HCT116 (cell line): ENCODE measurements at regions not wholly inside any gene's neighbourhood (a gene's known extent, or its start where the extent isn't known, plus 50 kb on each side); places are given as distances from the start of the nearest gene placed in this dataset.

Experiments used
- ATAC-seq: fragments of 200-7000 bp; cut with Tn5 transposase; 2 replicates; pipeline ENCODE4 v1.9.1; 2020; ENCODE audit warnings: mild to moderate bottlenecking, moderate library complexity
- BruUV-seq: library from RNA; stranded (reverse); fragments of 400-500 nt; replicated peaks from 2 replicates; lab custom pipeline; 2021; lab: Mats Ljungman, UMichigan
- CTCF ChIA-PET: fragments of 300-600 bp; sonication (Branson Sonifier 250); formaldehyde crosslinking; loops from one replicate; lab custom pipeline; 2021; ENCODE audit warnings: antibody characterized with exemption; lab: Charles Lee
- POLR2A ChIA-PET: fragments of 300-600, 350-600 bp; sonication (Branson Sonifier 250); formaldehyde crosslinking; loops from one replicate; lab custom pipeline; 2021; ENCODE audit warnings: antibody characterized with exemption; lab: Charles Lee
- RAD21 ChIA-PET, 2 experiments: fragments of 300-600 bp; sonication (Branson Sonifier 250); formaldehyde crosslinking; loops; one replicate each; lab custom pipeline; 2023; ENCODE audit warnings: low total read pairs in 2 of 2; ENCODE audit not compliant: uncharacterized antibody in 2 of 2, unreplicated experiment in 2 of 2, low non-redundant PET in 1 of 2; lab: Charles Lee
- DNase-seq: peaks from one replicate; pipeline ENCODE4 v3.0.0-alpha.2; 2010; ENCODE audit warnings: low read depth, low spot score
- H2AFZ ChIP-seq: fragments of 200-600 bp; shearing (Covaris generic), sonication (generic); 2 replicates; pipeline ENCODE4 v1.6.1; 2017; ENCODE audit warnings: low read depth, mixed run types, mixed read lengths, antibody characterized with exemption, low read length; ENCODE audit not compliant: poor library complexity, severe bottlenecking
- H3K27ac ChIP-seq: 2 replicates; pipeline ENCODE4 v1.5.1; 2012; ENCODE audit warnings: low read depth, low read length
- H3K27me3 ChIP-seq: fragments of 200-600 bp; sonication (generic); 2 replicates; pipeline ENCODE4 v1.6.1; 2016; ENCODE audit warnings: mixed run types, low read length, mixed read lengths; ENCODE audit not compliant: insufficient read depth
- H3K36me3 ChIP-seq, 2 experiments: fragments of 200-500 bp in 1 of 2; fragments of 200-600 bp in 1 of 2; sonication (Bioruptor generic) in 1 of 2; sonication (generic) in 1 of 2; 2 replicates each; pipeline versions ENCODE4 v1.5.1 to v1.6.1; 2014 to 2016; ENCODE audit warnings: low read length in 2 of 2, inconsistent platforms in 1 of 2, mixed read lengths in 1 of 2, mixed run types in 1 of 2; ENCODE audit not compliant: insufficient read depth in 2 of 2, control insufficient read depth in 1 of 2
- H3K4me1 ChIP-seq, 2 experiments: fragments of 200-600 bp in 1 of 2; sonication (generic) in 1 of 2; 2 replicates each; pipeline versions ENCODE4 v1.5.1 to v1.6.1; 2012 to 2017; ENCODE audit warnings: low read length in 2 of 2, inconsistent platforms in 1 of 2, mild to moderate bottlenecking in 1 of 2, mixed read lengths in 1 of 2, mixed run types in 1 of 2, moderate library complexity in 1 of 2; ENCODE audit not compliant: insufficient read depth in 2 of 2, control insufficient read depth in 1 of 2
- H3K4me2 ChIP-seq: fragments of 200-600 bp; sonication (generic); 2 replicates; pipeline ENCODE4 v1.6.1; 2017; ENCODE audit warnings: mixed run types, low read length, mixed read lengths
- H3K4me3 ChIP-seq, 2 experiments: fragments of 200-600 bp in 1 of 2; sonication (generic) in 1 of 2; replicated peaks in 1 of 2; 2 replicates each; pipeline ENCODE4 v1.5.1; 2011 to 2016; ENCODE audit warnings: low read length in 2 of 2, control low read depth in 1 of 2, low read depth in 1 of 2, mild to moderate bottlenecking in 1 of 2, mixed read lengths in 1 of 2, mixed run types in 1 of 2
- H3K79me2 ChIP-seq: fragments of 200-600 bp; sonication (generic); 2 replicates; pipeline ENCODE4 v1.6.1; 2017; ENCODE audit warnings: mild to moderate bottlenecking, mixed run types, low read length, moderate library complexity, mixed read lengths; ENCODE audit not compliant: insufficient read depth
- H3K9ac ChIP-seq: fragments of 200-600 bp; sonication (generic); 2 replicates; pipeline ENCODE4 v1.6.1; 2016; ENCODE audit warnings: low read length, mixed read lengths
- H3K9me2 ChIP-seq: fragments of 200-600 bp; sonication (generic), shearing (Covaris generic); 2 replicates; pipeline ENCODE4 v1.6.1; 2017; ENCODE audit warnings: mixed run types, mild to moderate bottlenecking, moderate library complexity; ENCODE audit not compliant: insufficient read depth
- H3K9me3 ChIP-seq, 2 experiments: fragments of 200-500 bp in 1 of 2; fragments of 200-600 bp in 1 of 2; sonication (Bioruptor generic) in 1 of 2; sonication (generic) in 1 of 2; 2 replicates each; pipeline ENCODE4 v1.6.1; 2014 to 2017; ENCODE audit warnings: low read length in 2 of 2, mixed read lengths in 2 of 2, inconsistent platforms in 1 of 2, low read depth in 1 of 2, mild to moderate bottlenecking in 1 of 2, mixed run types in 1 of 2, moderate library complexity in 1 of 2; ENCODE audit not compliant: control insufficient read depth in 1 of 2, insufficient read depth in 1 of 2
- H4K20me1 ChIP-seq: fragments of 200-600 bp; sonication (generic), shearing (Covaris generic); 2 replicates; pipeline ENCODE4 v1.6.1; 2017; ENCODE audit warnings: mixed run types, mild to moderate bottlenecking, moderate library complexity; ENCODE audit not compliant: insufficient read depth
- CEBPB ChIP-seq: IDR thresholded peaks from 2 replicates; pipeline ENCODE4 v1.6.1; 2012; ENCODE audit warnings: low read depth
- EGR1 ChIP-seq: IDR thresholded peaks from 2 replicates; pipeline ENCODE4 v1.6.1; 2012; ENCODE audit warnings: low read depth
- ELF1 ChIP-seq: IDR thresholded peaks from 2 replicates; pipeline ENCODE4 v1.6.1; 2012; ENCODE audit warnings: low read depth, borderline replicate concordance
- EZH2 ChIP-seq: fragments of 200-600 bp; sonication (generic); IDR thresholded peaks from 2 replicates; pipeline ENCODE4 v1.6.1; 2017; ENCODE audit warnings: antibody characterized with exemption, mixed run types
- EZH2phosphoT487 ChIP-seq: fragments of 200-600 bp; IDR thresholded peaks from 2 replicates; pipeline ENCODE4 v1.6.1; 2018; ENCODE audit warnings: antibody characterized with exemption, borderline replicate concordance
- FOSL1 ChIP-seq: IDR thresholded peaks from 2 replicates; pipeline ENCODE4 v1.6.1; 2012; ENCODE audit warnings: low read depth
- POLR2AphosphoS5 ChIP-seq: IDR thresholded peaks from 2 replicates; pipeline ENCODE4 v1.6.1; 2011; ENCODE audit warnings: mild to moderate bottlenecking, low read depth, low read length, moderate library complexity
- SIN3A ChIP-seq: IDR thresholded peaks from 2 replicates; pipeline ENCODE4 v1.6.1; 2012; ENCODE audit warnings: low read depth
- TCF7L2 ChIP-seq: IDR thresholded peaks from 2 replicates; pipeline ENCODE4 v1.7.0; 2011; ENCODE audit warnings: borderline replicate concordance, inconsistent platforms; ENCODE audit not compliant: insufficient read depth, insufficient read length; ENCODE audit errors: extremely low read depth
- YY1 ChIP-seq: IDR thresholded peaks from 2 replicates; pipeline ENCODE4 v1.6.1; 2011; ENCODE audit warnings: low read length, low read depth, moderate library complexity, mild to moderate bottlenecking; ENCODE audit not compliant: insufficient replicate concordance; ENCODE audit errors: extremely low read depth
- intact Hi-C: fragments of 100-400 bp; cut with micrococcal nuclease; formaldehyde crosslinking; loops from 2 replicates; pipeline ENCODE4 v1.10.0; 2022
- TF ChIP-seq, protein P1 (sequence below): IDR thresholded peaks from 2 replicates; pipeline ENCODE4 v1.6.1; 2011; ENCODE audit warnings: mild to moderate bottlenecking, low read length, moderate library complexity; ENCODE audit not compliant: insufficient replicate concordance; ENCODE audit errors: extremely low read depth

DNA sequence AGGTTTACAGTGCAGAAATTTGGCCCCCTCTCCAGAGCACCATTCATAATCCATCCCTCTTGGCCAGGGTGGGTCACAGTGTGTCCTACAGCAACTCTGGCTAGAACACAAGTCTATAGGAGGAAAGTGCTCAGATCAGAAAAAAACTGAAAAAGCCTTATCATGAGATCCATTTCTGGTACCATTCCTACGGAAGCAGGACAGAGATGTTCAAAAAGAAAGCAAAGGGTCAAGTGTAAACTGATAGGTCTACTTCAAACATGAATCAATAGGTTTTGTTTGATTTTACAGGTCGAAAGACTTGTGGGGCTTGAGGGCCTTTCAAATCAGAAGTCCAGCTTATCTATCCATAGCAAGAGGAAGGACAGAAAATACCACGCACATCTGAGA lies 326.4 kb downstream of the SOX9 start:
- Histone ChIP-seq H3K27ac (no peak overlapping the region), H3K4me1 (peaks cover under 1 to 13% of the 10 kb centered on the region in 2 experiments; a peak in 3 of 4 replicates), H3K27me3 (no peaks in the 10 kb centered on the region), H3K79me2 (peaks cover 71% of the 10 kb centered on the region), H3K4me2 (no peak overlapping the region), H3K9me2 (no peaks in the 10 kb centered on the region), H3K4me3 (no peak overlapping the region), H3K9me3 (no peaks in the 10 kb centered on the region), H3K9ac (no peak overlapping the region), H4K20me1 (no peaks in the 10 kb centered on the region), H2AFZ (no peak overlapping the region), H3K36me3 (no peaks in the 10 kb centered on the region)
- no peak for TF ChIP-seq ELF1
- no peak for TF ChIP-seq POLR2AphosphoS5
- no peak for TF ChIP-seq FOSL1
- TF ChIP-seq, protein P1, sequence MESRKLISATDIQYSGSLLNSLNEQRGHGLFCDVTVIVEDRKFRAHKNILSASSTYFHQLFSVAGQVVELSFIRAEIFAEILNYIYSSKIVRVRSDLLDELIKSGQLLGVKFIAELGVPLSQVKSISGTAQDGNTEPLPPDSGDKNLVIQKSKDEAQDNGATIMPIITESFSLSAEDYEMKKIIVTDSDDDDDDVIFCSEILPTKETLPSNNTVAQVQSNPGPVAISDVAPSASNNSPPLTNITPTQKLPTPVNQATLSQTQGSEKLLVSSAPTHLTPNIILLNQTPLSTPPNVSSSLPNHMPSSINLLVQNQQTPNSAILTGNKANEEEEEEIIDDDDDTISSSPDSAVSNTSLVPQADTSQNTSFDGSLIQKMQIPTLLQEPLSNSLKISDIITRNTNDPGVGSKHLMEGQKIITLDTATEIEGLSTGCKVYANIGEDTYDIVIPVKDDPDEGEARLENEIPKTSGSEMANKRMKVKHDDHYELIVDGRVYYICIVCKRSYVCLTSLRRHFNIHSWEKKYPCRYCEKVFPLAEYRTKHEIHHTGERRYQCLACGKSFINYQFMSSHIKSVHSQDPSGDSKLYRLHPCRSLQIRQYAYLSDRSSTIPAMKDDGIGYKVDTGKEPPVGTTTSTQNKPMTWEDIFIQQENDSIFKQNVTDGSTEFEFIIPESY, result no peak
- TF ChIP-seq EZH2phosphoT487, result no peak
- TF ChIP-seq SIN3A, result no peak
- TF ChIP-seq EGR1, result no peak
- TF ChIP-seq CEBPB, result no peak
- no peak for TF ChIP-seq YY1
- TF ChIP-seq EZH2, result no peak
- TF ChIP-seq TCF7L2, result no peak
- intact Hi-C loops, result no loop called here
- ATAC-seq, result no peak
- no TSS peak for BruUV-seq
- POLR2A ChIA-PET, result no interaction called here
- CTCF ChIA-PET, result no interaction called here
- no peak for DNase-seq
- RAD21 ChIA-PET, result no interaction called here
